A549 (cell line): ENCODE measurements at regions not wholly inside any gene's neighbourhood (a gene's known extent, or its start where the extent isn't known, plus 50 kb on each side); places are given as distances from the start of the nearest gene placed in this dataset.

Experiments
- ATAC-seq, 2 experiments: fragments of 200-7000 bp in 1 of 2; fragments of >200 bp in 1 of 2; cut with Nextera tagmentation in 1 of 2; cut with Tn5 transposase in 1 of 2; 3 replicates each; pipeline versions ENCODE4 v1.8.0 to v1.9.1; 2018 to 2020; ENCODE audit warnings: mild to moderate bottlenecking in 1 of 2, moderate library complexity in 1 of 2
- CTCF ChIA-PET: fragments of 300-600 bp; sonication (Branson Sonifier 250); formaldehyde crosslinking; extraction: SDS; loops from one replicate; lab custom pipeline; 2021; ENCODE audit warnings: antibody characterized with exemption, inconsistent platforms; lab: Yijun Ruan, JAX
- POLR2A ChIA-PET: fragments of 350-600 bp; formaldehyde crosslinking; extraction: SDS; loops from one replicate; lab custom pipeline; 2021; ENCODE audit warnings: antibody characterized with exemption, inconsistent platforms; lab: Yijun Ruan, JAX
- DNase-seq, 2 experiments: peaks; one replicate each; pipeline versions ENCODE4 v3.0.0 to v3.0.0-alpha.2; 2011 to 2016; ENCODE audit warnings: low read depth in 1 of 2, low spot score in 1 of 2
- FAIRE-seq: peaks from 2 replicates; lab custom pipeline; 2011; peaks lifted over from hg19 to GRCh38; lab: Jason Lieb, UNC
- H3K27ac ChIP-seq, 2 experiments: fragments of >200 bp; sonication (Bioruptor Twin); formaldehyde crosslinking; 3 replicates each; pipeline ENCODE4 v1.5.1; 2016 to 2017
- H3K4me1 ChIP-seq: fragments of >200 bp; sonication (Bioruptor Twin); formaldehyde crosslinking; 3 replicates; pipeline ENCODE4 v1.6.1; 2016
- H3K4me2 ChIP-seq: fragments of >200 bp; sonication (Bioruptor Twin); formaldehyde crosslinking; 3 replicates; pipeline ENCODE4 v1.6.1; 2016
- H3K4me3 ChIP-seq: fragments of >200 bp; sonication (Bioruptor Twin); formaldehyde crosslinking; 3 replicates; pipeline ENCODE4 v1.5.1; 2016
- H3K9me3 ChIP-seq: fragments of >200 bp; sonication (Bioruptor Twin); formaldehyde crosslinking; 3 replicates; pipeline ENCODE4 v1.6.1; 2016
- CBX8 ChIP-seq: fragments of 200-600 bp; sonication (generic); IDR thresholded peaks from 2 replicates; pipeline ENCODE4 v1.6.1; 2016
- CHD2 ChIP-seq: fragments of 150-350 bp; IDR thresholded peaks from 2 replicates; pipeline ENCODE4 v1.6.1; 2014; ENCODE audit warnings: low read length; ENCODE audit not compliant: partially characterized antibody
- CHD4 ChIP-seq: fragments of 200-600 bp; sonication (generic); IDR thresholded peaks from 2 replicates; pipeline ENCODE4 v1.6.1; 2016; ENCODE audit warnings: antibody characterized with exemption, mild to moderate bottlenecking, borderline replicate concordance
- EHMT2 ChIP-seq: fragments of 200-600 bp; sonication (generic); IDR thresholded peaks from 2 replicates; pipeline ENCODE4 v1.6.1; 2016; ENCODE audit warnings: antibody characterized with exemption, low read depth, mild to moderate bottlenecking, moderate library complexity
- EP300 ChIP-seq, 2 experiments: fragments of >200 bp; sonication (Bioruptor Twin); formaldehyde crosslinking; IDR thresholded peaks; 2 replicates in 1 of 2; 3 replicates in 1 of 2; pipeline ENCODE4 v1.6.1; 2016 to 2017
- ESRRA ChIP-seq: fragments of 150-350 bp; IDR thresholded peaks from 2 replicates; pipeline ENCODE4 v1.6.1; 2014; ENCODE audit warnings: mild to moderate bottlenecking, low read length, borderline replicate concordance
- FOXS1 ChIP-seq: fragments of 250-450 bp; sonication (Bioruptor Pico); IDR thresholded peaks from 2 replicates; pipeline ENCODE4 v1.5.0; 2020; ENCODE audit warnings: mild to moderate bottlenecking, moderate library complexity
- HOXA7 ChIP-seq: fragments of 250-450 bp; sonication (Bioruptor Pico); IDR thresholded peaks from 2 replicates; pipeline ENCODE4 v1.5.0; 2020; ENCODE audit warnings: mild to moderate bottlenecking, moderate library complexity
- JUN ChIP-seq, 2 experiments: fragments of >200 bp; sonication (Bioruptor Twin); formaldehyde crosslinking; IDR thresholded peaks; 2 replicates in 1 of 2; 3 replicates in 1 of 2; pipeline ENCODE4 v1.6.1; 2016 to 2017
- JUNB ChIP-seq: fragments of >200 bp; sonication (Bioruptor Twin); formaldehyde crosslinking; IDR thresholded peaks from 2 replicates; pipeline ENCODE4 v1.6.1; 2016
- MAFK ChIP-seq: fragments of 450-650 bp; IDR thresholded peaks from 2 replicates; pipeline ENCODE4 v1.6.1; 2014; ENCODE audit not compliant: partially characterized antibody
- NFE2L2 ChIP-seq: fragments of 150-350 bp; conservative IDR thresholded peaks from 2 replicates; pipeline ENCODE4 v1.6.1; 2014; ENCODE audit warnings: low read length
- NPAS2 ChIP-seq: fragments of 250-450 bp; sonication (Bioruptor Pico); IDR thresholded peaks from 2 replicates; pipeline ENCODE4 v1.8.0; 2022; ENCODE audit warnings: mild to moderate bottlenecking, moderate library complexity, borderline replicate concordance
- NR3C1 ChIP-seq: fragments of >200 bp; sonication (Bioruptor Twin); formaldehyde crosslinking; IDR thresholded peaks from 3 replicates; pipeline ENCODE4 v1.6.1; 2017
- PHF8 ChIP-seq: fragments of 200-600 bp; sonication (generic); IDR thresholded peaks from 2 replicates; pipeline ENCODE4 v1.6.1; 2016; ENCODE audit warnings: low read depth, mild to moderate bottlenecking, antibody characterized with exemption, moderate library complexity, borderline replicate concordance
- RCOR1 ChIP-seq: fragments of 150-350 bp; IDR thresholded peaks from 2 replicates; pipeline ENCODE4 v1.6.1; 2014; ENCODE audit warnings: antibody characterized with exemption, low read length, low read depth
- RFX5 ChIP-seq: fragments of 450-650 bp; IDR thresholded peaks from 2 replicates; pipeline ENCODE4 v1.7.1; 2014; ENCODE audit warnings: antibody characterized with exemption, mild to moderate bottlenecking, moderate library complexity
- SMC3 ChIP-seq: fragments of >200 bp; sonication (Bioruptor Twin); formaldehyde crosslinking; IDR thresholded peaks from 3 replicates; pipeline ENCODE4 v1.6.1; 2018; ENCODE audit warnings: inconsistent platforms
- ZFP36 ChIP-seq: fragments of 450-650 bp; IDR thresholded peaks from 2 replicates; pipeline ENCODE4 v1.6.1; 2014; ENCODE audit warnings: borderline replicate concordance; ENCODE audit not compliant: partially characterized antibody
- ZSCAN20 ChIP-seq: fragments of 250-450 bp; sonication (Bioruptor Pico); IDR thresholded peaks from 2 replicates; pipeline ENCODE4 v1.8.0; 2022; ENCODE audit warnings: mild to moderate bottlenecking, moderate library complexity
- WGBS: methylation state at CpG from one replicate; pipeline ENCODE4 v1.1.6; 2017; ENCODE audit errors: missing lambda C conversion rate; 5-methylcytosine and 5-hydroxymethylcytosine counted together
- TF ChIP-seq, protein P1 (sequence below): IDR thresholded peaks from 2 replicates; pipeline ENCODE4 v1.6.1; 2012
- TF ChIP-seq, protein P2 (sequence below): IDR thresholded peaks from 2 replicates; pipeline ENCODE4 v1.6.1; 2012
- TF ChIP-seq, protein P3 (sequence below): fragments of 250-450 bp; sonication (Bioruptor Pico); IDR thresholded peaks from 2 replicates; pipeline ENCODE4 v1.5.0; 2020; ENCODE audit warnings: low read depth, mild to moderate bottlenecking, moderate library complexity

DNA sequence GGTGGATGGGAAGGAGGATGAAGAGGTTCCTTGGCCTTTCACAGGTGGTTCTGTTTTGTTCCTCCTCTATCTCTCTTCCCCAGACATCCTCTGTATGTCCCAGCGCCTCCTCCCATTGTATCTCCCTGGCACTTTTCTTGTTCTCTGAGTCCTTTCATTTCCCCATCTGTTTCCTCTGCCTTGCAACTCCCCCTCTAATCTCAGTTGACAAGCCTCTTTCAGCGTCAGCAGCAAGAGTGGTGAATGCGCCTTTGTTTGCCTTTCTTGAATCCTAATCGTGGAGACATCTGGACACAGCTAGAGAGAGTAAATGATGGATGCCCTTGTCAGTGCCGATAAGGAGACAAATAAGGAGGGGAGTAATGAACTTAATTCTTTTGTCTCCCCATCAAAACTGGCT lies 167.0 kb downstream of the NDUFA10 start:
- peaks cover 3% of the 10 kb centered on the region; the same call in 1 of the 3 replicates for H3K9me3 ChIP-seq
- ATAC-seq (no peak), DNase-seq (no peak), FAIRE-seq (no peak)
- CTCF ChIA-PET, result interaction anchor here (0.9 kb wide), 1 partner anchor 69 kb away, joined by 3 read pairs; no protein-coding TSS in a partner anchor
- H3K4me3 ChIP-seq, result no peak overlapping the region
- WGBS, result 71% methylated on average over 5 of the region's 5 CpGs
- TF ChIP-seq, protein P1, sequence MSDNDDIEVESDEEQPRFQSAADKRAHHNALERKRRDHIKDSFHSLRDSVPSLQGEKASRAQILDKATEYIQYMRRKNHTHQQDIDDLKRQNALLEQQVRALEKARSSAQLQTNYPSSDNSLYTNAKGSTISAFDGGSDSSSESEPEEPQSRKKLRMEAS, result no peak
- TF ChIP-seq ZFP36 (no peak), CHD2 (no peak), SMC3 (no peak), RFX5 (no peak), HOXA7 (CRISPR knock-in tag) (no peak), PHF8 (no peak), MAFK (no peak), FOXS1 (CRISPR knock-in tag) (no peak), EP300 (IDR thresholded peaks at IDR 0.05) (no peak), NR3C1 (no peak), NFE2L2 (no peak), EHMT2 (no peak), CHD4 (no peak), RCOR1 (no peak), CBX8 (no peak), JUN (IDR thresholded peaks at IDR 0.05) (no peak), ZSCAN20 (CRISPR knock-in tag) (no peak)
- peaks cover 12% of the 10 kb centered on the region for H3K4me1 ChIP-seq
- no peak overlapping the region for H3K27ac ChIP-seq
- POLR2A ChIA-PET, result no interaction called here
- H3K4me2 ChIP-seq, result no peak overlapping the region

DNA sequence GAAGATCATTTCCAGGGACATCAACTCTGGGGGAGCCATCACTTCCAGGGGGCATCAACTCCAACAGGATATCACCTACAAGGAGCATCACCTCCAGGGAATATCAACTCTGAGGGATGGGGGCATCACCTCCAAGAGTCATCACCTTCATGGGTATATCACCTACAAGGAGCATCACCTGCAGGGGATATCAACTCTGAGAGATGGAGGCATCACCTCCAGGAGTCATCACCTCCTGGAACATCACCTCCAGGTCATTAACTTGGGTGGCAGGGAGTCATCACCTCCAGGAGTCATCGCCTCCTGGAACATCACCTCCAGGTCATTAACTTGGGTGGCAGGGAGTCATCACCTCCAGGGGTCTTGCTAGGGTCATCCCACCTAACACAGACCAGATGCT lies 167.6 kb downstream of the NDUFA10 start:
- 38% methylated on average over 1 of the region's 1 CpG for WGBS
- Histone ChIP-seq H3K27ac (no peak overlapping the region), H3K4me2 (no peak overlapping the region), H3K4me3 (no peak overlapping the region), H3K4me1 (peaks cover 12% of the 10 kb centered on the region)
- POLR2A ChIA-PET, result no interaction called here
- FAIRE-seq, result no peak
- no peak for ATAC-seq
- CTCF ChIA-PET, result no interaction called here
- TF ChIP-seq HOXA7 (CRISPR knock-in tag), result no peak
- no peak for TF ChIP-seq ZSCAN20 (CRISPR knock-in tag)
- no peak for TF ChIP-seq RCOR1
- TF ChIP-seq, all 56 proteins: peak for 0
- no peak for DNase-seq
- peaks cover 3% of the 10 kb centered on the region; the same call in 1 of the 3 replicates for H3K9me3 ChIP-seq

DNA sequence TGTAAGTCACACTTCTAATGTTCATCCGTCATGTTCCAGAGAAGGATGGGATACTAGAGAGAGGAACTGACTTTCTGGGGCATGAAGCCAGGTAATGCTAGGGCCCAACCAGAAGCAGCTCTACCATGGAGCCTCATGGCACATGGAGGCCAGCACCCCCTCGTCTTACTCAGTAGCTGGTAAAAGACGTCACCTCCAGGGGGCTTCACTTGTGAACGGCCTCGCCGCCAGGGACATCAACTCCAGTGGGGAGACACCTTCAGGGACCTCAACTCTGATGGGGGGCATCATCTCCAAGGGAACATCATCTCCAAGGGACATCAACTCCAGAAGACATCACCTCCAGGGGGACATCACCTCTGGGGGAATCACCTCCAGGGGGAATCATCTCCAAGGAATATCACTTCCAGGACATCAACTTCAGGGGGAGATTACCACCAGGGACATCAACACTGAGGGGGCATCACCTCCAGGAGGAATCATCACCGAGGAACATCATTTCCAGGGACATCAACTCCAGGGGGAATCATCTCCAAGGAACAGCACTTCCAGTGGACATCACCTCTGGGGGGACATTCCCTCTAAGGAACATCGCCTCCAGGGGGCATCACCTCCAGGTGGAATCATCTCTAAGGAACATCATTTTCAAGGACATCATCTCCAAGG lies 168.4 kb downstream of the NDUFA10 start:
- WGBS, result 35% methylated on average over 8 of the region's 8 CpGs
- H3K4me2 ChIP-seq, result no peak overlapping the region
- peaks cover 9% of the 10 kb centered on the region for H3K4me1 ChIP-seq
- no peak overlapping the region for H3K4me3 ChIP-seq
- ATAC-seq (no peak), FAIRE-seq (no peak), DNase-seq (no peak)
- ChIA-PET CTCF (no interaction called here), POLR2A (no interaction called here)
- H3K27ac ChIP-seq, result no peak overlapping the region
- H3K9me3 ChIP-seq, result peaks cover 3% of the 10 kb centered on the region; the same call in 1 of the 3 replicates
- TF ChIP-seq JUNB (no peak), PHF8 (no peak), ZSCAN20 (CRISPR knock-in tag) (no peak), NPAS2 (CRISPR knock-in tag) (no peak), CHD2 (no peak), ESRRA (no peak)
- TF ChIP-seq, protein P2, sequence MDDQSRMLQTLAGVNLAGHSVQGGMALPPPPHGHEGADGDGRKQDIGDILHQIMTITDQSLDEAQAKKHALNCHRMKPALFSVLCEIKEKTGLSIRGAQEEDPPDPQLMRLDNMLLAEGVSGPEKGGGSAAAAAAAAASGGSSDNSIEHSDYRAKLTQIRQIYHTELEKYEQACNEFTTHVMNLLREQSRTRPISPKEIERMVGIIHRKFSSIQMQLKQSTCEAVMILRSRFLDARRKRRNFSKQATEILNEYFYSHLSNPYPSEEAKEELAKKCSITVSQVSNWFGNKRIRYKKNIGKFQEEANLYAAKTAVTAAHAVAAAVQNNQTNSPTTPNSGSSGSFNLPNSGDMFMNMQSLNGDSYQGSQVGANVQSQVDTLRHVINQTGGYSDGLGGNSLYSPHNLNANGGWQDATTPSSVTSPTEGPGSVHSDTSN, result no peak
- TF ChIP-seq, protein P3, sequence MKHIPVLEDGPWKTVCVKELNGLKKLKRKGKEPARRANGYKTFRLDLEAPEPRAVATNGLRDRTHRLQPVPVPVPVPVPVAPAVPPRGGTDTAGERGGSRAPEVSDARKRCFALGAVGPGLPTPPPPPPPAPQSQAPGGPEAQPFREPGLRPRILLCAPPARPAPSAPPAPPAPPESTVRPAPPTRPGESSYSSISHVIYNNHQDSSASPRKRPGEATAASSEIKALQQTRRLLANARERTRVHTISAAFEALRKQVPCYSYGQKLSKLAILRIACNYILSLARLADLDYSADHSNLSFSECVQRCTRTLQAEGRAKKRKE (CRISPR knock-in tag), result no peak
